Liver (tissue), 8 donors: ENCODE measurements at regions not wholly inside any gene's neighbourhood (a gene's known extent, or its start where the extent isn't known, plus 50 kb on each side); places are given as distances from the start of the nearest gene placed in this dataset.

Experiments used
- DNase-seq: peaks from one replicate; pipeline ENCODE4 v3.0.0-alpha.2; 2017; ENCODE audit warnings: low spot score
- H3K27ac ChIP-seq, 2 donors: one replicate each; pipeline ENCODE4 v1.7.0; 2013; ENCODE audit warnings: inconsistent platforms in 2 of 2, low read length in 2 of 2, control low read depth in 1 of 2, low read depth in 1 of 2, mild to moderate bottlenecking in 1 of 2
- H3K27me3 ChIP-seq, 4 donors: one replicate each; pipeline versions ENCODE4 v1.6.1 to v1.7.0; 2013; ENCODE audit warnings: low read length in 3 of 4, inconsistent platforms in 1 of 4, mild to moderate bottlenecking in 1 of 4, moderate library complexity in 1 of 4; ENCODE audit not compliant: control insufficient read depth in 4 of 4, insufficient read depth in 4 of 4
- H3K36me3 ChIP-seq, 4 donors: one replicate each; pipeline versions ENCODE4 v1.6.1 to v1.7.0; 2013; ENCODE audit warnings: low read length in 3 of 4, mild to moderate bottlenecking in 3 of 4, low read depth in 1 of 4, moderate library complexity in 1 of 4; ENCODE audit not compliant: control insufficient read depth in 4 of 4, insufficient read depth in 3 of 4
- H3K4me1 ChIP-seq, 4 donors: one replicate each; pipeline versions ENCODE4 v1.6.1 to v1.7.0; 2013; ENCODE audit warnings: low read length in 3 of 4, mild to moderate bottlenecking in 3 of 4, moderate library complexity in 1 of 4; ENCODE audit not compliant: control insufficient read depth in 4 of 4, insufficient read depth in 4 of 4
- H3K4me3 ChIP-seq, 3 donors: one replicate each; pipeline versions ENCODE4 v1.6.1 to v1.7.0; 2013; ENCODE audit warnings: low read length in 3 of 3, control low read depth in 1 of 3, low read depth in 1 of 3, mild to moderate bottlenecking in 1 of 3
- H3K9ac ChIP-seq, 2 donors: one replicate each; pipeline ENCODE4 v1.7.0; 2013; ENCODE audit warnings: low read length in 2 of 2, mild to moderate bottlenecking in 2 of 2, moderate library complexity in 2 of 2, control low read depth in 1 of 2, low read depth in 1 of 2
- H3K9me3 ChIP-seq, 4 donors: one replicate each; pipeline versions ENCODE4 v1.6.1 to v1.7.0; 2013; ENCODE audit warnings: low read length in 3 of 4; ENCODE audit not compliant: control insufficient read depth in 4 of 4
- ATF3 ChIP-seq: IDR thresholded peaks from 2 replicates; pipeline ENCODE4 v1.6.1; 2016; ENCODE audit warnings: antibody characterized with exemption
- EGR1 ChIP-seq, 2 donors: IDR thresholded peaks; 2 replicates each; pipeline ENCODE4 v1.6.1; 2016 to 2018; ENCODE audit warnings: antibody characterized with exemption in 2 of 2, low read depth in 2 of 2
- FOXA1 ChIP-seq: IDR thresholded peaks from 2 replicates; pipeline ENCODE4 v1.6.1; 2016; ENCODE audit warnings: antibody characterized with exemption
- FOXA2 ChIP-seq: IDR thresholded peaks from 2 replicates; pipeline ENCODE4 v1.6.1; 2016; ENCODE audit warnings: antibody characterized with exemption
- GABPA ChIP-seq, 2 donors: IDR thresholded peaks in 1 of 2; conservative IDR thresholded peaks in 1 of 2; 2 replicates each; pipeline ENCODE4 v1.6.1; 2016; ENCODE audit warnings: antibody characterized with exemption in 2 of 2, mild to moderate bottlenecking in 1 of 2, moderate library complexity in 1 of 2
- HNF4A ChIP-seq, 2 donors: conservative IDR thresholded peaks; 2 replicates each; pipeline ENCODE4 v1.6.1; 2016; ENCODE audit warnings: antibody characterized with exemption in 2 of 2, mild to moderate bottlenecking in 2 of 2
- HNF4G ChIP-seq: IDR thresholded peaks from 2 replicates; pipeline ENCODE4 v1.6.1; 2016; ENCODE audit warnings: antibody characterized with exemption
- JUND ChIP-seq, 2 donors: IDR thresholded peaks; 2 replicates each; pipeline ENCODE4 v1.6.1; 2016; ENCODE audit warnings: antibody characterized with exemption in 2 of 2
- MAX ChIP-seq: IDR thresholded peaks from 2 replicates; pipeline ENCODE4 v1.6.1; 2016; ENCODE audit warnings: antibody characterized with exemption
- NR2F2 ChIP-seq: IDR thresholded peaks from 2 replicates; pipeline ENCODE4 v1.6.1; 2016; ENCODE audit warnings: antibody characterized with exemption
- RAD21 ChIP-seq, 2 donors: IDR thresholded peaks; 2 replicates each; pipeline ENCODE4 v1.6.1; 2016; ENCODE audit warnings: antibody characterized with exemption in 2 of 2, mild to moderate bottlenecking in 2 of 2
- RXRA ChIP-seq, 2 donors: IDR thresholded peaks; 2 replicates each; pipeline ENCODE4 v1.6.1; 2017 to 2018; ENCODE audit warnings: antibody characterized with exemption in 2 of 2, mild to moderate bottlenecking in 1 of 2
- SP1 ChIP-seq: IDR thresholded peaks from 2 replicates; pipeline ENCODE4 v1.6.1; 2018; ENCODE audit warnings: antibody characterized with exemption, mild to moderate bottlenecking
- TAF1 ChIP-seq: conservative IDR thresholded peaks from 2 replicates; pipeline ENCODE4 v1.6.1; 2016; ENCODE audit warnings: antibody characterized with exemption, mild to moderate bottlenecking
- YY1 ChIP-seq: IDR thresholded peaks from 2 replicates; pipeline ENCODE4 v1.6.1; 2016; ENCODE audit warnings: antibody characterized with exemption, mild to moderate bottlenecking
- ZBTB33 ChIP-seq: IDR thresholded peaks from 2 replicates; pipeline ENCODE4 v1.6.1; 2016; ENCODE audit warnings: antibody characterized with exemption
- WGBS: extraction: QIAGEN DNeasy Blood & Tissue Kit; methylation state at CpG from one replicate; pipeline ENCODE4 v1.1.7; 2013; 5-methylcytosine and 5-hydroxymethylcytosine counted together
- TF ChIP-seq, protein P1 (sequence below): IDR thresholded peaks from 2 replicates; pipeline ENCODE4 v1.6.1; 2016; ENCODE audit warnings: antibody characterized with exemption, mild to moderate bottlenecking
- TF ChIP-seq, protein P2 (sequence below): fragments of 150-350 bp; IDR thresholded peaks from 2 replicates; pipeline ENCODE4 v1.5.1; 2017; ENCODE audit warnings: improper control_type of control experiment, low read depth, low read length; ENCODE audit not compliant: missing input control
- donor health status: healthy.
- donor health status: healthy.
- donor health status: healthy.
- donor health status: healthy.
- donor health status: healthy.

DNA sequence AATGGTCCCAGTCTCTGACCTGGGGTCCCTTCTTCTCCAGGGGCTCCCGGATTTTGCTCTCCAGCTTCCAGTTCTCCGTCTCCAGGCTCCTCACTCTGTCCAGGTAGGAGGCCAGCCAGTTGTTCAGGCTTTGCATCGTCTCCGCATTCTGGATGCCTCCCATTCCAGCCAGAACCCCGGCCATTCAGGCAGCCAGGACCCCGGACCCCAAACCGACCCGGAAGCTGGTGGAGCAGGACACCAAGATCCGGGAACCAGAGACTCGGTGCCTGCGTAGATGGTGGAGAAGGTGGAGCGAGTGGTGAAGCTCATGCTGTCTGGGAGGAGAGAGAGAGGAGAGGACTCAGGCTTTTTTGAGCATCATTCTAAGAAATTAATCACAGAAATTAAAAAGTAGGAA is 572.4 kb upstream of the NCAM2 start:
- DNase-seq = no peak
- WGBS = 86% methylated on average over 12 of the region's 12 CpGs
- H3K27ac ChIP-seq = no peak overlapping the region
- TF ChIP-seq, protein P1, sequence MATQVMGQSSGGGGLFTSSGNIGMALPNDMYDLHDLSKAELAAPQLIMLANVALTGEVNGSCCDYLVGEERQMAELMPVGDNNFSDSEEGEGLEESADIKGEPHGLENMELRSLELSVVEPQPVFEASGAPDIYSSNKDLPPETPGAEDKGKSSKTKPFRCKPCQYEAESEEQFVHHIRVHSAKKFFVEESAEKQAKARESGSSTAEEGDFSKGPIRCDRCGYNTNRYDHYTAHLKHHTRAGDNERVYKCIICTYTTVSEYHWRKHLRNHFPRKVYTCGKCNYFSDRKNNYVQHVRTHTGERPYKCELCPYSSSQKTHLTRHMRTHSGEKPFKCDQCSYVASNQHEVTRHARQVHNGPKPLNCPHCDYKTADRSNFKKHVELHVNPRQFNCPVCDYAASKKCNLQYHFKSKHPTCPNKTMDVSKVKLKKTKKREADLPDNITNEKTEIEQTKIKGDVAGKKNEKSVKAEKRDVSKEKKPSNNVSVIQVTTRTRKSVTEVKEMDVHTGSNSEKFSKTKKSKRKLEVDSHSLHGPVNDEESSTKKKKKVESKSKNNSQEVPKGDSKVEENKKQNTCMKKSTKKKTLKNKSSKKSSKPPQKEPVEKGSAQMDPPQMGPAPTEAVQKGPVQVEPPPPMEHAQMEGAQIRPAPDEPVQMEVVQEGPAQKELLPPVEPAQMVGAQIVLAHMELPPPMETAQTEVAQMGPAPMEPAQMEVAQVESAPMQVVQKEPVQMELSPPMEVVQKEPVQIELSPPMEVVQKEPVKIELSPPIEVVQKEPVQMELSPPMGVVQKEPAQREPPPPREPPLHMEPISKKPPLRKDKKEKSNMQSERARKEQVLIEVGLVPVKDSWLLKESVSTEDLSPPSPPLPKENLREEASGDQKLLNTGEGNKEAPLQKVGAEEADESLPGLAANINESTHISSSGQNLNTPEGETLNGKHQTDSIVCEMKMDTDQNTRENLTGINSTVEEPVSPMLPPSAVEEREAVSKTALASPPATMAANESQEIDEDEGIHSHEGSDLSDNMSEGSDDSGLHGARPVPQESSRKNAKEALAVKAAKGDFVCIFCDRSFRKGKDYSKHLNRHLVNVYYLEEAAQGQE = no peak
- TF ChIP-seq YY1 = no peak
- TF ChIP-seq, protein P2, sequence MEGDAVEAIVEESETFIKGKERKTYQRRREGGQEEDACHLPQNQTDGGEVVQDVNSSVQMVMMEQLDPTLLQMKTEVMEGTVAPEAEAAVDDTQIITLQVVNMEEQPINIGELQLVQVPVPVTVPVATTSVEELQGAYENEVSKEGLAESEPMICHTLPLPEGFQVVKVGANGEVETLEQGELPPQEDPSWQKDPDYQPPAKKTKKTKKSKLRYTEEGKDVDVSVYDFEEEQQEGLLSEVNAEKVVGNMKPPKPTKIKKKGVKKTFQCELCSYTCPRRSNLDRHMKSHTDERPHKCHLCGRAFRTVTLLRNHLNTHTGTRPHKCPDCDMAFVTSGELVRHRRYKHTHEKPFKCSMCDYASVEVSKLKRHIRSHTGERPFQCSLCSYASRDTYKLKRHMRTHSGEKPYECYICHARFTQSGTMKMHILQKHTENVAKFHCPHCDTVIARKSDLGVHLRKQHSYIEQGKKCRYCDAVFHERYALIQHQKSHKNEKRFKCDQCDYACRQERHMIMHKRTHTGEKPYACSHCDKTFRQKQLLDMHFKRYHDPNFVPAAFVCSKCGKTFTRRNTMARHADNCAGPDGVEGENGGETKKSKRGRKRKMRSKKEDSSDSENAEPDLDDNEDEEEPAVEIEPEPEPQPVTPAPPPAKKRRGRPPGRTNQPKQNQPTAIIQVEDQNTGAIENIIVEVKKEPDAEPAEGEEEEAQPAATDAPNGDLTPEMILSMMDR = no peak
- TF ChIP-seq RXRA (IDR thresholded peaks at IDR 0.05) = no peak
- TF ChIP-seq MAX = no peak
- TF ChIP-seq ATF3 = no peak
- no peak for TF ChIP-seq NR2F2
- H3K4me3 ChIP-seq = no peak overlapping the region
- H3K9me3 ChIP-seq = peaks cover 0 to 2% (median 0%) of the 10 kb centered on the region in 4 donors
- no peaks in the 10 kb centered on the region for H3K36me3 ChIP-seq
- H3K9ac ChIP-seq = no peak overlapping the region
- H3K4me1 ChIP-seq = no peaks in the 10 kb centered on the region
- H3K27me3 ChIP-seq = no peaks in the 10 kb centered on the region

DNA sequence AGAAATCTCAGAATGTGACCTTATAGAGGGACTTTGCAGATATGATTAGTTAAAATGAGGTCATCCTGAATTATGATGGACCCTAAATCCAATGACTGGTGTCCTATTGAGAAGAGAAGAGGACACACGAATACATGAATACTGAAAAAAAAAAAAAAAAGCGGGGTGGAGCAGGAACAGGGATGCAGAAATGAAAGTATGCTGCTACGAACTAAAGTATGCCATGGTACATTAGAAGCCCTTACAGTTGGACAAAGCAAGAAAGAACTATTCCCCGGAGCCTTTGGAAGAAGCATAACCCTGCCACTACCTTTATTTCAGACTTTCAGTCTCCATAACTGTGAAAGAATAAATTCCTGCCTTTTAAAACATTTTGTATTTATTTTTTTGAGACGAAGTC is 557.9 kb upstream of the NCAM2 start:
- H3K4me3 ChIP-seq = no peak overlapping the region
- H3K9me3 ChIP-seq = no peaks in the 10 kb centered on the region
- no peaks in the 10 kb centered on the region for H3K4me1 ChIP-seq
- H3K9ac ChIP-seq = no peak overlapping the region
- TF ChIP-seq GABPA (IDR thresholded peaks at IDR 0.05 in 1 of 2, conservative IDR thresholded peaks at IDR 0.05 in 1 of 2) (no peak), MAX (no peak), FOXA1 (no peak), JUND (IDR thresholded peaks at IDR 0.05) (no peak), HNF4G (no peak), NR2F2 (no peak), TAF1 (no peak), ZBTB33 (no peak), SP1 (no peak), RAD21 (IDR thresholded peaks at IDR 0.05) (no peak), FOXA2 (no peak), YY1 (no peak), ATF3 (no peak), EGR1 (IDR thresholded peaks at IDR 0.05; ENCODE audit: low read depth in 2 of 2) (no peak), RXRA (IDR thresholded peaks at IDR 0.05) (no peak), HNF4A (conservative IDR thresholded peaks at IDR 0.05) (no peak)
- TF ChIP-seq, protein P2 = no peak
- TF ChIP-seq, protein P1 = no peak
- H3K36me3 ChIP-seq = no peaks in the 10 kb centered on the region
- H3K27ac ChIP-seq = no peak overlapping the region
- no peaks in the 10 kb centered on the region for H3K27me3 ChIP-seq
- 76% methylated on average over 5 of the region's 5 CpGs for WGBS
- DNase-seq = no peak
